Panc1 (cell line): ENCODE measurements at regions not wholly inside any gene's neighbourhood (a gene's known extent, or its start where the extent isn't known, plus 50 kb on each side); places are given as distances from the start of the nearest gene placed in this dataset.

Experiments used
- ATAC-seq: fragments of 200-7000 bp; cut with Tn5 transposase; 2 replicates; pipeline ENCODE4 v1.9.1; 2020; ENCODE audit warnings: mild to moderate bottlenecking, moderate library complexity
- BruUV-seq: library from RNA; stranded (reverse); fragments of 400-500 nt; replicated peaks from 2 replicates; lab custom pipeline; 2021; lab: Mats Ljungman, UMichigan
- CTCF ChIA-PET: fragments of 300-600 bp; sonication (Branson Sonifier 250); formaldehyde crosslinking; loops from one replicate; lab custom pipeline; 2022; ENCODE audit warnings: antibody characterized with exemption; lab: Charles Lee
- POLR2A ChIA-PET: fragments of 300-600 bp; sonication (Branson Sonifier 250); formaldehyde crosslinking; loops from one replicate; lab custom pipeline; 2022; ENCODE audit warnings: antibody characterized with exemption; lab: Charles Lee
- DNase-seq: peaks from one replicate; pipeline ENCODE4 v3.0.0-alpha.2; 2010; ENCODE audit warnings: low read depth, low spot score
- H3K27ac ChIP-seq: 2 replicates; pipeline ENCODE4 v1.5.1; 2011; ENCODE audit warnings: mild to moderate bottlenecking, low read length, inconsistent platforms
- H3K27me3 ChIP-seq: fragments of 200-500 bp; sonication (Bioruptor generic); 2 replicates; pipeline ENCODE4 v1.6.0; 2014; ENCODE audit warnings: low read length, inconsistent platforms; ENCODE audit not compliant: control insufficient read depth, insufficient read depth
- H3K36me3 ChIP-seq: fragments of 200-500 bp; sonication (Bioruptor generic); 2 replicates; pipeline ENCODE4 v1.5.1; 2014; ENCODE audit warnings: inconsistent platforms, mild to moderate bottlenecking, low read length, moderate library complexity; ENCODE audit not compliant: control insufficient read depth, insufficient read depth
- H3K4me1 ChIP-seq: 2 replicates; pipeline ENCODE4 v1.5.1; 2011; ENCODE audit warnings: inconsistent platforms, mild to moderate bottlenecking, low read length, moderate library complexity; ENCODE audit not compliant: control insufficient read depth, insufficient read depth
- H3K4me3 ChIP-seq, 2 experiments: 2 replicates each; pipeline ENCODE4 v1.5.1; 2011 to 2012; ENCODE audit warnings: low read depth in 2 of 2, low read length in 2 of 2, mild to moderate bottlenecking in 2 of 2, inconsistent platforms in 1 of 2, moderate library complexity in 1 of 2
- H3K9me3 ChIP-seq: fragments of 200-500 bp; sonication (Bioruptor generic); 2 replicates; pipeline ENCODE4 v1.5.1; 2014; ENCODE audit warnings: low read depth, mild to moderate bottlenecking, inconsistent platforms, low read length, moderate library complexity; ENCODE audit not compliant: control insufficient read depth, insufficient read depth
- POLR2AphosphoS5 ChIP-seq: IDR thresholded peaks from 2 replicates; pipeline ENCODE4 v1.6.1; 2012; ENCODE audit warnings: mild to moderate bottlenecking, low read depth, low read length, moderate library complexity
- SIN3A ChIP-seq: IDR thresholded peaks from 2 replicates; pipeline ENCODE4 v1.6.1; 2012; ENCODE audit warnings: low read depth, mild to moderate bottlenecking, low read length, moderate library complexity, borderline replicate concordance; ENCODE audit not compliant: insufficient read depth
- TCF7L2 ChIP-seq: IDR thresholded peaks from 2 replicates; pipeline ENCODE4 v1.6.1; 2011; ENCODE audit warnings: mild to moderate bottlenecking, low read depth, low read length, inconsistent platforms
- in situ Hi-C: cut with HindIII; loops from 2 replicates; pipeline ENCODE4 v1.10.0; 2016; ENCODE audit warnings: low sequenced_read_pairs, low pct_unique_long_range_greater_than_20kb
- intact Hi-C: fragments of 100-400 bp; cut with micrococcal nuclease; formaldehyde crosslinking; loops from one replicate; pipeline ENCODE4 v1.10.0; 2022; ENCODE audit not compliant: unreplicated experiment
- TF ChIP-seq, protein P1 (sequence below), 2 experiments: IDR thresholded peaks; 2 replicates each; pipeline ENCODE4 v1.6.1; 2011 to 2012; ENCODE audit warnings: low read depth in 2 of 2, control low read depth in 1 of 2, low read length in 1 of 2, mild to moderate bottlenecking in 1 of 2, moderate library complexity in 1 of 2; ENCODE audit not compliant: insufficient read depth in 1 of 2
- TF ChIP-seq, protein P2 (sequence below): fragments of 450-650 bp; IDR thresholded peaks from 2 replicates; pipeline ENCODE4 v1.5.1; 2017; ENCODE audit warnings: mild to moderate bottlenecking

DNA sequence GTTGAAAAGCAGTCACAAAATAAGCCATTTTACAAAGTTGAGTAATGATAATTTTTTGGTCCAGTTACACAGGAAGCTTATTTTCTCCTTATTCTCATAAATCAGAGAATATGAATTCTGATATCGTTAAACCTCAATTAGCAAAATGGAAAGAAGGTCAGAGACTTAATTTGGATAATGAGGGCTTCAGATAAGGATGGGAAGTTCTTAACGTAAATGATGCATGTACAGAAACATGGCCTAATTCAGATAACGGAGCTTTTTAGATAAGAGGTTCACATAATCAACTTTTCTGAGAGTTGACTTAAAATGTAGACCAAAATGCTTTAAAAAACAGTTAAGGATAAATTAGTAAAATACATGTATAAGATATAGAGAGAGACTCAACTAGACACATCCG is 746.3 kb upstream of the SLC10A2 start:
- Histone ChIP-seq H3K27ac (no peak overlapping the region), H3K4me3 (no peak overlapping the region), H3K27me3 (no peaks in the 10 kb centered on the region), H3K9me3 (no peaks in the 10 kb centered on the region), H3K36me3 (no peaks in the 10 kb centered on the region), H3K4me1 (no peaks in the 10 kb centered on the region)
- in situ Hi-C loops (no loop called here), intact Hi-C loops (no loop called here)
- no peak for TF ChIP-seq SIN3A
- TF ChIP-seq, protein P1, sequence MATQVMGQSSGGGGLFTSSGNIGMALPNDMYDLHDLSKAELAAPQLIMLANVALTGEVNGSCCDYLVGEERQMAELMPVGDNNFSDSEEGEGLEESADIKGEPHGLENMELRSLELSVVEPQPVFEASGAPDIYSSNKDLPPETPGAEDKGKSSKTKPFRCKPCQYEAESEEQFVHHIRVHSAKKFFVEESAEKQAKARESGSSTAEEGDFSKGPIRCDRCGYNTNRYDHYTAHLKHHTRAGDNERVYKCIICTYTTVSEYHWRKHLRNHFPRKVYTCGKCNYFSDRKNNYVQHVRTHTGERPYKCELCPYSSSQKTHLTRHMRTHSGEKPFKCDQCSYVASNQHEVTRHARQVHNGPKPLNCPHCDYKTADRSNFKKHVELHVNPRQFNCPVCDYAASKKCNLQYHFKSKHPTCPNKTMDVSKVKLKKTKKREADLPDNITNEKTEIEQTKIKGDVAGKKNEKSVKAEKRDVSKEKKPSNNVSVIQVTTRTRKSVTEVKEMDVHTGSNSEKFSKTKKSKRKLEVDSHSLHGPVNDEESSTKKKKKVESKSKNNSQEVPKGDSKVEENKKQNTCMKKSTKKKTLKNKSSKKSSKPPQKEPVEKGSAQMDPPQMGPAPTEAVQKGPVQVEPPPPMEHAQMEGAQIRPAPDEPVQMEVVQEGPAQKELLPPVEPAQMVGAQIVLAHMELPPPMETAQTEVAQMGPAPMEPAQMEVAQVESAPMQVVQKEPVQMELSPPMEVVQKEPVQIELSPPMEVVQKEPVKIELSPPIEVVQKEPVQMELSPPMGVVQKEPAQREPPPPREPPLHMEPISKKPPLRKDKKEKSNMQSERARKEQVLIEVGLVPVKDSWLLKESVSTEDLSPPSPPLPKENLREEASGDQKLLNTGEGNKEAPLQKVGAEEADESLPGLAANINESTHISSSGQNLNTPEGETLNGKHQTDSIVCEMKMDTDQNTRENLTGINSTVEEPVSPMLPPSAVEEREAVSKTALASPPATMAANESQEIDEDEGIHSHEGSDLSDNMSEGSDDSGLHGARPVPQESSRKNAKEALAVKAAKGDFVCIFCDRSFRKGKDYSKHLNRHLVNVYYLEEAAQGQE (IDR thresholded peaks at IDR 0.05; ENCODE audit: insufficient read depth in 1 of 2, low read depth in 2 of 2, low read length in 1 of 2): no peak
- TF ChIP-seq POLR2AphosphoS5: no peak
- no peak for TF ChIP-seq TCF7L2
- TF ChIP-seq, protein P2, sequence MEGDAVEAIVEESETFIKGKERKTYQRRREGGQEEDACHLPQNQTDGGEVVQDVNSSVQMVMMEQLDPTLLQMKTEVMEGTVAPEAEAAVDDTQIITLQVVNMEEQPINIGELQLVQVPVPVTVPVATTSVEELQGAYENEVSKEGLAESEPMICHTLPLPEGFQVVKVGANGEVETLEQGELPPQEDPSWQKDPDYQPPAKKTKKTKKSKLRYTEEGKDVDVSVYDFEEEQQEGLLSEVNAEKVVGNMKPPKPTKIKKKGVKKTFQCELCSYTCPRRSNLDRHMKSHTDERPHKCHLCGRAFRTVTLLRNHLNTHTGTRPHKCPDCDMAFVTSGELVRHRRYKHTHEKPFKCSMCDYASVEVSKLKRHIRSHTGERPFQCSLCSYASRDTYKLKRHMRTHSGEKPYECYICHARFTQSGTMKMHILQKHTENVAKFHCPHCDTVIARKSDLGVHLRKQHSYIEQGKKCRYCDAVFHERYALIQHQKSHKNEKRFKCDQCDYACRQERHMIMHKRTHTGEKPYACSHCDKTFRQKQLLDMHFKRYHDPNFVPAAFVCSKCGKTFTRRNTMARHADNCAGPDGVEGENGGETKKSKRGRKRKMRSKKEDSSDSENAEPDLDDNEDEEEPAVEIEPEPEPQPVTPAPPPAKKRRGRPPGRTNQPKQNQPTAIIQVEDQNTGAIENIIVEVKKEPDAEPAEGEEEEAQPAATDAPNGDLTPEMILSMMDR: no peak
- no TSS peak for BruUV-seq
- DNase-seq: no peak
- CTCF ChIA-PET: no interaction called here
- POLR2A ChIA-PET: no interaction called here
- ATAC-seq: no peak

DNA sequence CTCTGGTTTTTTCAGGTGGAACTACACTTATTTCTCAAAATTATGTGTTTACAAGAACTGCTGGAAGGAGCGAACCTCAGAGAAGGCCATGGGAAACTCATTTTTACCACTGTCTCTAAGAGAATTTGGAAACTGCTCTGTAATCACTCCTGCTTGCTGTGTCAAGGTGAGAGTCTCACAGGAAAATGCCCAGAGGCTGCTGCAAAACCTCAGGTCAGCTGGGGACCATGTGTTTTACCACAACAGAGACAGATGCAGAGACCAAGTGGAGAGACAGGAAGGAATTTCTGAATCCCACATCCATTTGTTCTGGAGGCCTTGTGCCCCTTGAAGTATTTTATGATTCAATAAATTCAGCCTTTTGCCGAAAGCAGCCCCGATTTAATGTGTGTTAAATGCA is 743.8 kb upstream of the SLC10A2 start:
- Histone ChIP-seq H3K4me3 (no peak overlapping the region), H3K36me3 (no peaks in the 10 kb centered on the region), H3K9me3 (no peaks in the 10 kb centered on the region), H3K27ac (no peak overlapping the region), H3K4me1 (no peaks in the 10 kb centered on the region), H3K27me3 (no peaks in the 10 kb centered on the region)
- ATAC-seq: no peak
- no peak for DNase-seq
- CTCF ChIA-PET: no interaction called here
- intact Hi-C loops (no loop called here), in situ Hi-C loops (no loop called here)
- TF ChIP-seq POLR2AphosphoS5: no peak
- TF ChIP-seq, protein P2: no peak
- TF ChIP-seq, protein P1 (IDR thresholded peaks at IDR 0.05; ENCODE audit: insufficient read depth in 1 of 2, low read depth in 2 of 2, low read length in 1 of 2): no peak
- no peak for TF ChIP-seq TCF7L2
- TF ChIP-seq SIN3A: no peak
- BruUV-seq: no TSS peak
- POLR2A ChIA-PET: no interaction called here
